ENCODE measurements at regions not wholly inside any gene's neighbourhood (a gene's known extent, or its start where the extent isn't known, plus 50 kb on each side); places are given as distances from the start of the nearest gene placed in this dataset.
"Not testable (repeated sequence)": the region's sequence is repeated elsewhere in the genome, so short reads cannot be mapped to it uniquely, and the experiment has no call there.

DNA sequence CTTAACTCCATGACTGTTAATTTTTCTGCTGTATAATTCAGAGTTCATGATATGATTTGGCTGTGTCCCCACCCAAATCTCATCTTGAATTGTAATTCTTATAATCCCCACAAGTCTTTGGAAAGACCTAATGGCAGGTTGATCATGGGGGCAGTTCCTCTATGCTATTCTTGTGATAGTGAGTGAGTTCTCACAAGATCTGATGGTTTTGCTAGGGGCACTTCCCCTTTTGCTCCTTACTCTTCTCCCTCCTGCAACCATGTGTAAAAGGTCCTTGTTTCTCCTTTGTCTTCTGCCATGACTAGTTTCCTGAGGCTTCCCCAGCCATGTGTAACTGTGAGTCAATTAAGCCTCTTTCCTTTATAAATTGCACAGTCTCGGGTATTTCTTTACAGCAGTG, 1751.9 kb downstream of the ARAP2 start:
- no peak for DNase-seq (ENCODE audit: low spot score)

DNA sequence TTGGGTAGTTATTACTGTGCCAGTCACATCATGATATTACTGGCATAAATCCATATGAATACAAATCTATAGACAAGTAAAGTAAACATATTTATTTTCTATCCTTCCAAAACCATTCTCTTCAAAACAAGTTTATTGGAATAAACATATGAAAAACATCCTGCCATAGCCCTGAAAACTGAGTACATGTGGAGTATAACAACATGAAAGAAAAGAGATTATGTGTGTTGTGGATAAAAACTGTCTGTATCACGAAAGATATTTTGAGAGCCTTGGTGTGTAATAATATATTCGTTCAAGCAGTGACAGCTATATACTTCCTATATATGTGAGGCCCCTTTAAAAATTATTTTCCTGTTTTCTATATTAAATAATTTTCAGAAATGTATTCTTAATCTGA, 1742.2 kb downstream of the ARAP2 start:
- DNase-seq (ENCODE audit: low spot score), result no peak

DNA sequence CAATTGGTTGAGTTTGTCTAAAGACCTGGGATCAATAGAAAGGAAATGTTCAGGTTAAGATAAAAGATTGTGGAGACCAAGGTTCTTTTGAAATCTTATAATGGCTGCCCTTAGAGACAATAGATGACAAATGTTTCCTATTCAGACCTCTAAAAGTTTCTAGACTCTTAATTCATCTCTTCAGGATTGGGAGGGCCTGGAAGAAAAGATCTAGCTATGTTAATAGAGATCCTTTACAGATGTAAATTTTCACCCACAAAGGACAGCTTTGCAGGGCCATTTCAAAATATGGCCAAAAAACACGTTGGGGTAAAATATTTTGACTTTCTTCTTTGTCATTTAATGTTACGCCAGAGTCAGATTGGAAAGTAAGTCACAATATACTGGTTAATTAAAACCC, 1739.6 kb downstream of the ARAP2 start:
- DNase-seq (ENCODE audit: low spot score), result not testable (repeated sequence)

DNA sequence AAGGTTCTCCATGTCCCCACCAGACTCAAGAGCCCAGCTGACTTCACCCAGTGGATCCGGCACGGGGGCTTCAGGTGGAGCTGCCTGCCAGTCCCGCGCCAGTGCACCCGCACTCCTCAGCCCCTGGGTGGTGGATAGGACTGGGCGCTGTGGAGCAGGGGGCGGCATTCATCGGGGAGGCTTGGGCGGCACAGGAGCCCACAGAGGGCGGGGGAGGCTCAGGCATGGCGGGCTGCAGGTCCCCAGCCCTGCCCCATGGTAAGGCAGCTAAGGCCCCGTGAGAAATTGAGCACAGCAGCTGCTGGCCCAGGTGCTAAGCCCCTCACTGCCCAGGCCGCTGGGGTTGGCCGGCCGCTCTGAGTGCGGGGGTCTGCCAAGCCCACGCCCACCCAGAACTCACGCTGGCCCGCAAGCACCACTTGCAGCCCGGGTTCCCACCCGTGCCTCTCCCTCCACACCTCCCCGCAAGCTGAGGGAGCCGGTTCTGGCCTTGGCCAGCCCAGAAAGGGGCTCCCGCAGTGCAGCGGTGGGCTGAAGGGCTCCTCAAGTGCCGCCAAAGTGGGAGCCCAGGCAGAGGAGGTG, 1737.7 kb downstream of the ARAP2 start:
- not testable (repeated sequence) for DNase-seq (ENCODE audit: low spot score)

DNA sequence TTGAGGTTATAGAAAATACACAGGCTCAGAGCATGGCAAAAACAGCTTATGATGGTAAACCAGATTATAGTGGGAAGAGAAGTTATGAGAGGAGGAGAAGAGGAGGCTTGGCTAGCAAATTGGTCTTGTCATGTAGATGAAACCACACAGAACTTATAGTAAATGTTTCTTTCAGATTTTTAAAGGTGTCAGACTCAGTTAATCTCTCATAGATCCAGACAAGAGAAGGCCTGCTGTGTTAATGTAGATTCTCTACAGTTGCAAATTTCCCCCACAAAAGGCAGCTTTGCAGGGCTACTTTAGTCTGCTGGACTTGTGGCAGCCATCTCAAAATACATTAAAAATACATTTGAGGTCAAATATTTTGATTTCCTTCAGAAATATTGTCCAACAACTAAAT, 1731.7 kb downstream of the ARAP2 start:
- no peak for DNase-seq (ENCODE audit: low spot score)

DNA sequence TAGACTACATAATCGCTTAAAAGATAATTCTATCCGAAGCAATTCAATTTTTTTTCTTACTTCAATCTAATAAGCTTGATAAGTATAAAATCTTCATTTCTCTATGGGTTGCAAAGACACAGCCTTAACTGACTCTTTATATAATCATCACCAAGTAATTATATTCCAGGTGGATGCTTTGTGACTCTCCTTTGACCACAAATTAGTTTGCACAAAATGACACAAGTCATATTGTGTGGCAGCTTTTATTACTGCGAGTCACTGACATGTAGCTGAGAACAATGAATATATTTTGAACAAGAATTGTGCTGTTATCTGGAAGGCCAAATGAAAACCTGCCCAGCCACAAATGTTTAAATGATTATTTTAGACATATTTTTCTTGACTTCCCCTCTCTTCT, 1727.8 kb downstream of the ARAP2 start:
- no peak for DNase-seq (ENCODE audit: low spot score)

DNA sequence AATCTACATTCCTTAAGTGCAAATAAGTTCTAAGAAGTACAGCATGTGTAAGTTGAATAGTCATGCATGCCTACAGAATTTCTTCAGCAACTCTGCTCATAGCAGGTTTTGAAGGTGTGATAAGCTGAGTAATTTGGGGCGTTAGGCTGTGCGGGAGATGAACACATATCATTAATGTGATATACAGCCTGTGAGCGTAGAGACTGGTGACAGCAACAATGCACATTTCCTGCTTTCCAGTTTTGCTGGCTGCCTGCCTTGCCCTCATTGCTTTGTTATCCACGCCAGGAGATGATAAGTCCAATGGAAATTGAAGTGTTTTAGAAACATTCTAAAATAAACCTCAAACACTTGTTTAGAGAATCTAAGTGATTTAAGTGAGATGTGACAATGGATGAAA, 1709.4 kb downstream of the ARAP2 start:
- no peak for DNase-seq (ENCODE audit: low spot score)

DNA sequence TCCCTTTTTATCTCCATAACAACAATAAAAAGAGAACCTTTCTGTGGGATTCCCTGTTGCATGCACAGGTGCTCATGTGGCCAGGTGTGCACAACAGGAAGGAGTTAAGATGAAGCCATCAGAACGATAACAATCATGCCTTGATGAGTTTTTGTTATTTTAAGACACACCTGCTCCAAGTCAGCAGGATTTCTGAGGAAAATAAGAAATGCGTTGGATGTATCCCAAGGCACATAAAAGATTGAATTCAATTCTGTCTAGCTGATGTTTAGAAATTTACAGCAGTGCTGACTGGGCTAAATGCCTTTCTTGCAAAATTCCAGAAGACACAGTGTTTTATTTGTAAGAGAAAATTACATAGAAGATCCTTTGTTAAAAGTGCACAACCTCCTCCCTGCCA, 1678.2 kb downstream of the ARAP2 start:
- DNase-seq (ENCODE audit: low spot score), result peak; percentile 0

DNA sequence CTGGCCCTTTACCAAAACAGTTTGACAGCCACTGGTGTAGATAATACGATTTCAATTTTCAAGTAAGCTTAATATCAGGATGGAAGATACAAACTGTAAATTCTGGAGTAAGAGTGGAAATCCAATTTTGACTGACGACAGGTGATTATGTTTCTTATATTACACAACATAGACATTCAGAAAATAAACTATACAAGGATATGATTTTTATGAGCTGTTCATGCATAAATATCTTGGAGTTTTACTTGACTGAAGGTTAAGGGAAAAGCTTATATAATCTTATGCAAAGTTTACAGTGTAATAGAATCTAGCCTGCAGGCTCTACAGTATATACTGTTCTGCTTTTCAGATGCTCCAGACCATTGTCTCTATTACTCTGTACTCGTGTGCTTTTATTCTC, 1672.3 kb downstream of the ARAP2 start:
- no peak for DNase-seq (ENCODE audit: low spot score)

DNA sequence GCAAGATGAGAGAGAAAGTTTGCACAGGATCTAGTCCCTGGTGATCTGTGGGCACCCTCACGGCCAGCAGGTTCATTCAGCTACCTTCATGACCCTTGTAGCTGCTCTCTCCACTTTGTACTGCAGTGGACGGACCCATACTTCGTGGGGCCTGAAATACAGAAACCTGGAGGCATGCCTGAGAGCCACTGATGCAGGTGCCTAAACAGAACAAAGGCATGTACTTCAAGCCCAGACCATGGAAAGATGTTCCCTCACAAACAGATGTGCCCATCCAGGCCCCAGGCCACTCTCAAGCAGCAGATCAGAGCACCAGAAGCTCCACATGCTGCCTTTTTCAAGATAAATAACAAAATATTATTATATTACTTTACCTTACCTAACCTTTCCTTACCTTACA, 1629.0 kb downstream of the ARAP2 start:
- no peak for DNase-seq (ENCODE audit: low spot score)

DNA sequence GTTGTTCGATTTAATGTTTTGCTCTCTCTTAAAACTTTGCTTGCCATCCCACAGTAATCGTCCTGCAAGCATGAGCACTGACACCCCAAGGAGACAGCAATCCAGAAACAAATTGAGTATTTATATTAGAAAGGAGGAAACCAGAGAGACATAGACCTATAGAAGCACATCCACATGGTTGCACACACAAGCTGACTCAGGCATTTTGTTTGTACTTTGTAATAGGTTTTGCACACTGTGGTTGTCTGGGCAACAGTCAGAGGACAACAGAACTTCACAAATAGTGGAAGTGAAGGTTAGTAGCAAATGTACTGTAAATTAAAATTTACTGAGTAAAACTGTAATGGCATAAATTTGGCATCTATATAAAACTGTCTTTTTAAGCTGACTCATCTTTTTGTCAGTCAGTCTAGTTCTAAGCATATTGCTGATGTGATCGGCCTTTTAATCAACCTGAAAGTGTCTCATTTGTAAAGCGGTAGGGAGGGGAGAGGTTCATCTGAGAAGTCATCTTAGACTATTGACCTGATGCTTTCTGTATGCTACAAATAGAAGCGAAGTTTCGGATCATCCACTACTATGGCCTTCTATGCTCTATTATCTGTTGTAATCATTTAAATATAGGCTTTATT, 1624.7 kb downstream of the ARAP2 start:
- DNase-seq (ENCODE audit: low spot score), result no peak

DNA sequence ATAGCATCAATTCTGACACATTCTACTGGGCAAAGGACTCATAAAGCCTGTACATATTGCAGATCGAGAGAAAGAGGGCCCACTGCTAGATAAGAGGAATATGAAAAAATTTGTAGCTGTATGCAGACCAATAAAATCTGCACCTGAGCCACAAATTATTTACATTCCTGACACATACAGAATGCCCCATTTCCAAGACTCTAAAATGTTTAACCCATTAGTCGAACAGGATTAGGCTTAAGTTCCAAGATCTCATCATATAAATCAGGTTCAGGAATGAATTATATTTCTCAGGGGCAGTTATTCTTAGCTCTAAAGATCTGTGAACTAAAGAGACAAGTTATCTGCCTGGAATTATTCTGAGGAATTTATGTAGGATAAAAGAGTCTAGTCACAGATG, 1615.8 kb downstream of the ARAP2 start:
- DNase-seq (ENCODE audit: low spot score), result no peak

DNA sequence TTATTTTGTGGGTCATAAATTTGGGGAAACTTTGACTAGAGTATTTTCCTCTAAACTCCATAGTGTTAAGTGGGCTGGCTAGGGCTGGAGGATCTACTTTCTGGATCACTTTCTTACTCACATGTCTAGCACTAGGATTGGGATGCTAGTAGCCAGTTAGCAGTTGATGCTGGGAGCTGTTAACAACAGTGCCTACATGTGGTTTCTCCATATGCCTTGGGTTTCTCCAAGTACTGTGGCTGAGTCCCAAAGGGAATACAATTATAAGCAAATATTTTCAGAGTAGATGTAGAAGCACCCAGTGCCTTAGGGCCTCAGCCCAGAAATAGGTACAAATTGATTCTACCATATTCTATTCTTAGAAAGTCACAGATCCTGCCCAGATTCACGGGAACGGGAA, 1614.9 kb downstream of the ARAP2 start:
- no peak for DNase-seq (ENCODE audit: low spot score)

DNA sequence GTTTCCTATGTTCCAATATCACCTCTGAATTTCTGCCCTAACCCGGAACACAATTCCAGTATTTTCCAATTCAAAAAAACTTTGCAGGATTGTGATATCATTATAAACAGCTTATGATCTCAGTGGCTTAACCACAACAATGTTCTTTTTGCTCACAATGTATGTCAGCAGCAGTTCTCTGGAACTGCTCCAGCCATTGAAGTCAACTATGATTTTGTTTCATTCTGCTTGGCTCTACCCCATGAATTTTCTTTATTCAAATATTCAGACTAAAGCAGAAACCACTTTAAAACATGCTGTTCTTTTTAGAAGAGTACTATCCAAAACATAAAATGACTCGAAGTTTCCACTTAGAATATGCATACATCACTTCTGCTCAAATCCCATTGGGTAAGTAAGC, 1611.1 kb downstream of the ARAP2 start:
- DNase-seq (ENCODE audit: low spot score), result no peak

DNA sequence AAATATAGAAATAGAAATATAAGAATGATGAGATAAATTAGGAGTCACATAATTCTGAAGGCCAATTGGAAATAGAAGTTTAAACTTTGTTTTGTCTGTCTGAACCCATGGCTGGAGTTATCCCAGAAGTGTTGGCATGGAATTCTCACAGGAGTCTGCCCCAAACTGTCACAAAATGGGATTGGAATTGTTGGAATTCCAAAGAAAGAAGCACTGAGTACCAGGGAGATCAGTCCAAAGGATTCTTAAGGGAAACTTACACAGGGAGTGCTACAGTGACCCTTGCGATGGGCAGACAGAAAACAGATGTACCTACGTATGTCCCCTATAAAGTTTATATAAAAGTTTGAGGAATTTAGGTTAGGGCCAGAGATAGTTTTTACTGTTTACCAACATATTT, 1607.7 kb downstream of the ARAP2 start:
- no peak for DNase-seq (ENCODE audit: low spot score)

DNA sequence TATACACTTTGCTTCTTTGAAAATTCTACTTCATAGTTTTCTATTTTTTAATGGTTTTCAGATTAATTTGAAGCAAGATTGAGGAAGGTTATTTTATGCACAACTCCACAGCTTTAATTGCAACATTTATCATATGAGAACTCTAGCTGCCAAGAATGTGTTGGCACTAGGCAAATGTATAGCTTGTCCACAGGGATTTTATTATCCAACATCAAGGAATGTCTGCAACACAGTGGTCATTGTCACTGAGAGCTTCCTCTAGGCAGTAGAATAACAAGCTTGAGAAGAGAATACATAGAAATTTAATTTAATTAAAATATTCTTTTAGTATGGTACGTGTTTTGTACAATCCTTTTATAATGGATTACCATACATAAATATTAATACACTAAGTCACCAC, 1600.8 kb downstream of the ARAP2 start:
- DNase-seq (ENCODE audit: low spot score), result no peak

DNA sequence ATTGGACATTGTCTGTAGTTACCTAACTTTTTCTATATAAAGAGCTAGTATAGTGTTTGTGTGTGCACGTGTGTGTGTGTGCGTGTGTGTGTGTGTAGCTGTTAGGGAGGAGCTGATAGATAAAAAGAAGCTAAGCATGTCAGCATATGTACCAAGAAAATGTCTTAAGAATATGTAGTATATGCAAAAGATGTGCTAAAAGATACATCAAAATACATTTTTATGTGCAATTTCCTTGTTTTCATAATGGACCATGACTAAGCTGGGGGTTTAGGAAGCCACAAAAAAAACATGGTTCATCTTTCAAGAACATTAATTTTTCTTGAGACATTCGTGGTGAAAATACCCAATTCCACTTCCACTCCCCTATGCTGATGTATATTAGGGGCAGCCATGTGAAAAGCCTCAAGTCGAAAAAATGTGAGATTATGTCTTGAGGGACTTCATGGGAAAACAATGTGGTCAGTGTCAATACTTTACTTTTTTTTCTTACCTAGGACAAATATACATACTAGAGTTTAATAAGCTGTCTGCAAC, 1599.7 kb downstream of the ARAP2 start:
- no peak for DNase-seq (ENCODE audit: low spot score)

DNA sequence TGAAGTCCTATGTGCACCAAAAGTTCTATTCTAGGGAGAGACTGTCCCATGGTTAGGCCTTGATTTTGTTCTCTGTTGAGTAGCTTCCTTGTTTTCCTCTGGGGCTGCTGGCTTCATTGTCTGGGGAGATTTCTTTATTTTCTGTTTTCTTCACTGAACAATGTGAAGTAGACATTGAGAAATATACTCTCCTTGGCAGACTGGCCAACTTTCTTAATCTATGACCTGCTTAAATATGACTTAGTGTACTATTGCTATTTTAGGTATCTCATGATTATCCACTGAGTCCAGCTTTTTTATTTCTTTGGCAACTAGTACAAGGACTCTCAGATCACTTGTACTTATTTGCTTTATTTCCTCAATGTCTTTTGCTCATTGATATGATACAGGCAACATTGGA, 1594.6 kb downstream of the ARAP2 start:
- no peak for DNase-seq (ENCODE audit: low spot score)

DNA sequence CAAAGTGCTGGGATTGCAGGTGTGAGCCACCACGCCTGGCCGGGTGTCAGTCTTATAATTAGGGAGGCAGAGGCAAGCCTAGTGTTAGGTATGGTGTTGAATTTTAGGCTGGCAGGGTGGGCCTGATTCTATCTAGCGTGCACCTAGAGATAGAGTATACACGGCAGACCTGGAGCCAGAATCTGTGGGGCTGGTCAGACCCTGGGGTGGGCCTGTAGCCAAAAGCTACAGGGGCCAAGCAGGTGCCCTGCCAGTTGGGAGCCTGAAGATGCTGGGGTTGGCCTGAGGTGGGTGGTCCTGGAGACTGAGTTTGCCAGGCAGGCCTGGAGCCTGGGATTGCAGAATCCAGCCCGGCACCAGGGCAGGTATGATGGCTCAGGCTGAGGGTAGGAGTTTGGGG, 1580.3 kb downstream of the ARAP2 start:
- DNase-seq (ENCODE audit: low spot score), result no peak

DNA sequence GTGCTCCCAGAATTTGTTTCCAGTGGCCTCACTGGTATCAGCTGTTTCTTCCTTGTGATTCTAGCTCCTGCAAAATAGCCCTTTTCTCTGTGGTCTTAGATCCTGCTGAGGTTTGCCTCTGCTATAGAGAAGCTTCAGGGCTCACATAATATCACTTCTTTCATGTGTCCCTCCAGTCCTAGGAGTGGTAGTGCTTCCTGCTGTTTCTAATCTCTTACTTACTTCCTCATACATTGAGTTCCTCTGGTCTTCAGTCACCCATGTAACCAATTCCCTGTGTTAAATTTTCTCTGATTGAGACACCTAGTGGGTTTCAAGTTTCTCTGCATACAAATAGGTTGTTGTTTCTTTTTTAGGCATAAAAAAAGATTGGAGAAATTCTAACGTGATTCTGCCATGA, 1567.9 kb downstream of the ARAP2 start:
- no peak for DNase-seq (ENCODE audit: low spot score)

DNA sequence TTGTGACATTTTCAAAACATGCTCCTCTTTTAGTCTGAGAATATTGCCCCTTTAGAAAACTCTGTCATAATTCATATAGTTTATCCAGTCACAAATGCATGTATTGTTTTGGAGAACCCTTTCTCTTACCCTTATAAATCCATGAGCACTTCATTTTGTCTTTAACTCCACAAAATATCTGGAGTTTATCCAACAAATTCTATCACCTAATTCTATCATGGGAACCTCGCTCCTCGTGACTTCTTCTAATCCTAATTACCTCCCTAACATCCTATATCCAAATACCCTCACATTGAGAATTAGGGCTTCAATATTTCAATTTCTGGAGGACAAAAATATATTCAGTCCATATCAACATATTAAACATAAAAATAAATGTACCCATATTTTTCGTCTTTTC, 1565.9 kb downstream of the ARAP2 start:
- DNase-seq (ENCODE audit: low spot score), result no peak

DNA sequence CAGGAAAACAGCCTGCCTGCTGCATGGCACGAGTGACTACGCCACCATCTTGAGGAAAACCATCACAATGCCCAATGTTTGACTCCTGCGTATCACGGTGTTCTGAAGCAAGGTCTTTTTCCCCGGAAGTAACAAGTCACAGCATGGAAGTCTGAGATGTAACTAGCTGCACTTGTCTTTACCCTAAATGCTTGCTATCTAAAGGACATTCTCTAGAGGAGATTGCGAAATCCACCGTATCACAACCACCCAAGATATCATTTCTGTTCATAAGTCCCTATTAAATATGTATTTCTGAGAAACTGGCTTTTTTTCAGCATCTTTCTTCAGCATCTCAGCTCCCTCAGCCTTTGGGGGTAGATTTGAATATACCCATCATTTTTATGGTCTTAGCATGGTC, 1565.1 kb downstream of the ARAP2 start:
- no peak for DNase-seq (ENCODE audit: low spot score)

DNA sequence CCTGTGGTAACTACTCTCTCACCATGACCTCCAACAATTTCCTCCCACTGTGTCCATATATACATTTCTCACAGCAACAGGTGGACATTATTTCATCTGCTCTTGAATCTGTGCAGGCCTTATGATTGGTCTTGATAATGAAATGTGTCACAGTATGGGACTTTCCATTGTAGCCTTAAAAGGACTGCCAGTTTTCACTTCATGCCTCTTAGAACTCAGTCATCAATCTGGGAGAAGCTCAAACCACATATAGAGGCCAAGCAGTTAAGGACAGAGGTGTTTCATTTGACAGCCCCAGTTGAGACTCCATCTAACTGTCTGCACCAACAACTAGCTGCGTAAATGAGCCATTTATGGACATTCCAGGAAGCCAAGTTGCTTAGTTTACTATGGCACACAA, 1534.8 kb downstream of the ARAP2 start:
- no peak for DNase-seq (ENCODE audit: low spot score)

DNA sequence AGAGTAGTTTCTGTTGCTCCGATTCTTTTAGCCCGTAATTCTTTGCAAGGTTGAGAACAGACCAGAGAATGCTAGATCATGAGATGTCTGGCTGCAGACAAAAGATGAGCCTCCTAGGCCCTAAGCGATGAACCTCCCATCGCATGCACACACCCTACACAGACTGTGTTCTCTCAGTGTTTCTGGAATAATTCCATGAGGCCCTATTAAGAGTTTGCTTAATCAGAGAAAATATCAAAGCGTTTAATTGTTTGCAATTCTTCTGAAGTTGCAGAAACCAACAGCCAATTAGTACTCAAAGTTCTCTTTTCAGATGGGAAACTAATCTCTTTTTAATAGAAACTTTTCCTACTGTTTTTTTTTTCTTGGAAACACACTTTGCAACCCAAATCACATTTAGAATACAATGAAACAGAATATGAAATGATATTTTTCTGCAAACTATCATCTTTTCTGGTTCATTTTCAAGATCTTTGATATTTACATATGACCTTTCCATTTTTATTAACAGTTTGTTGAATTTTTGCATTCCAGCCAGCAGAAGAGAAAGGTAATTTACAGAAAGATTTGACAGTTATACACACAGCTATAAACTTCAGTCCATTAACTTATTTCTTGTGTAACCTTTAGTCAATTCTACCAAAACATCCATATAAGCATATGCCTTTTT, 1525.6 kb downstream of the ARAP2 start:
- no peak for DNase-seq (ENCODE audit: low spot score)

All from COLO829 (cell line).